HepG2 (cell line): ENCODE measurements at regions not wholly inside any gene's neighbourhood (a gene's known extent, or its start where the extent isn't known, plus 50 kb on each side); places are given as distances from the start of the nearest gene placed in this dataset.
A peak's percentile ranks its signal among the peaks of the same experiment; 100 is the strongest.

Experiments used
- ATAC-seq: fragments of 200-7000 bp; cut with Tn5 transposase; 3 replicates; pipeline ENCODE4 v1.9.1; 2020; ENCODE audit warnings: mild to moderate bottlenecking, moderate library complexity
- BruUV-seq: library from RNA; stranded (reverse); fragments of 400-500 nt; replicated peaks from 2 replicates; lab custom pipeline; 2021; lab: Mats Ljungman, UMichigan
- CTCF ChIA-PET: fragments of 300-600 bp; formaldehyde crosslinking; extraction: SDS; loops from one replicate; lab custom pipeline; 2021; ENCODE audit warnings: low total read pairs, inconsistent platforms, low intra/inter-chr PET ratio; lab: Yijun Ruan, JAX
- POLR2A ChIA-PET: fragments of 350-600 bp; sonication (Branson Sonifier 250); formaldehyde crosslinking; loops from one replicate; lab custom pipeline; 2020; ENCODE audit warnings: antibody characterized with exemption, inconsistent platforms; lab: Yijun Ruan, JAX
- DNase-seq: peaks from one replicate; pipeline ENCODE4 v3.0.0-alpha.2; 2015; ENCODE audit warnings: low spot score
- FAIRE-seq: peaks from 3 replicates; lab custom pipeline; 2011; peaks lifted over from hg19 to GRCh38; lab: Jason Lieb, UNC
- H2AFZ ChIP-seq: one replicate; pipeline ENCODE4 v1.6.1; 2011; ENCODE audit warnings: low read length, inconsistent platforms
- H3K27ac ChIP-seq: fragments of 300-600 bp; 3 replicates; pipeline ENCODE4 v1.8.0; 2011; ENCODE audit warnings: mixed run types, mild to moderate bottlenecking, mixed read lengths, low read length, inconsistent platforms; ENCODE audit not compliant: insufficient read depth; ENCODE audit errors: extremely low read length
- H3K27me3 ChIP-seq, 2 experiments: fragments of 200-600 bp in 1 of 2; 2 replicates in 1 of 2; 3 replicates in 1 of 2; pipeline versions ENCODE4 v1.6.0 to v1.8.0; 2011; ENCODE audit warnings: low read length in 2 of 2, mild to moderate bottlenecking in 2 of 2, moderate library complexity in 2 of 2, inconsistent platforms in 1 of 2; ENCODE audit not compliant: insufficient read depth in 2 of 2, control insufficient read depth in 1 of 2
- H3K36me3 ChIP-seq, 2 experiments: fragments of 200-600 bp in 1 of 2; replicated peaks in 1 of 2; 2 replicates in 1 of 2; 3 replicates in 1 of 2; pipeline versions ENCODE4 v1.5.1 to v1.8.0; 2011; ENCODE audit warnings: low read length in 2 of 2, inconsistent platforms in 1 of 2; ENCODE audit not compliant: insufficient read depth in 2 of 2, control insufficient read depth in 1 of 2
- H3K4me1 ChIP-seq: 2 replicates; pipeline ENCODE4 v1.5.1; 2012; ENCODE audit warnings: low read length, inconsistent platforms; ENCODE audit not compliant: insufficient read depth
- H3K4me2 ChIP-seq: 2 replicates; pipeline ENCODE4 v1.6.0; 2011; ENCODE audit warnings: low read depth, low read length, inconsistent platforms
- H3K4me3 ChIP-seq, 3 experiments: fragments of 200-600 bp in 1 of 3; sonication (generic), shearing (Covaris generic) in 1 of 3; replicated peaks in 1 of 3; 2 replicates each; pipeline ENCODE4 v1.5.1; 2011 to 2016; ENCODE audit warnings: low read length in 3 of 3, inconsistent platforms in 2 of 3, low read depth in 2 of 3, mild to moderate bottlenecking in 2 of 3, control low read depth in 1 of 3, mixed read lengths in 1 of 3; ENCODE audit not compliant: insufficient read depth in 1 of 3
- H3K79me2 ChIP-seq: one replicate; pipeline ENCODE4 v1.6.1; 2011; ENCODE audit warnings: low read length, inconsistent platforms; ENCODE audit not compliant: insufficient read depth
- H3K9ac ChIP-seq: 2 replicates; pipeline ENCODE4 v1.6.0; 2011; ENCODE audit warnings: mild to moderate bottlenecking, low read depth, low read length, inconsistent platforms; ENCODE audit not compliant: insufficient read depth
- H3K9me3 ChIP-seq: 2 replicates; pipeline ENCODE4 v1.5.1; 2012; ENCODE audit warnings: mild to moderate bottlenecking, low read length
- H4K20me1 ChIP-seq: 2 replicates; pipeline ENCODE4 v1.6.0; 2011; ENCODE audit warnings: inconsistent platforms, mild to moderate bottlenecking, low read length, moderate library complexity; ENCODE audit not compliant: insufficient read depth
- MAFF ChIP-seq: IDR thresholded peaks from 2 replicates; pipeline ENCODE4 v1.6.1; 2011; ENCODE audit warnings: low read depth, low read length, improper control_type of control experiment
- MAFK ChIP-seq, 2 experiments: IDR thresholded peaks in 1 of 2; conservative IDR thresholded peaks in 1 of 2; 2 replicates each; pipeline ENCODE4 v1.6.1; 2011; ENCODE audit warnings: improper control_type of control experiment in 2 of 2, low read length in 2 of 2
- SMAD9 ChIP-seq: sonication (generic); formaldehyde crosslinking; IDR thresholded peaks from 2 replicates; pipeline ENCODE4 v1.5.1; 2020; ENCODE audit warnings: mild to moderate bottlenecking, missing genetic modification reagents
- TCF7L2 ChIP-seq: IDR thresholded peaks from 2 replicates; pipeline ENCODE4 v1.6.1; 2011; ENCODE audit warnings: mild to moderate bottlenecking, low read depth, low read length, moderate library complexity
- ZNF256 ChIP-seq: sonication (generic); formaldehyde crosslinking; conservative IDR thresholded peaks from 2 replicates; pipeline ENCODE4 v1.4.0; 2020; ENCODE audit warnings: missing genetic modification reagents
- whole genome bisulfite sequencing: methylation state at CpG from one replicate; pipeline ENCODE4 v1.1.6; 2017; ENCODE audit warnings: low lambda C conversion rate; 5-methylcytosine and 5-hydroxymethylcytosine counted together
- in situ Hi-C: cut with HindIII; loops from 2 replicates; pipeline ENCODE4 v1.10.0; 2017; ENCODE audit warnings: low pct_unique_long_range_greater_than_20kb; ENCODE audit not compliant: extremely low pct_ligation_motif_present
- intact Hi-C: fragments of 100-400 bp; cut with micrococcal nuclease; formaldehyde crosslinking; loops from one replicate; pipeline ENCODE4 v1.10.0; 2022; ENCODE audit not compliant: unreplicated experiment
- TF ChIP-seq, protein P1 (sequence below): sonication (generic); formaldehyde crosslinking; IDR thresholded peaks from 2 replicates; pipeline ENCODE4 v1.4.0; 2020; ENCODE audit warnings: missing genetic modification reagents
- TF ChIP-seq, protein P2 (sequence below): sonication (generic); formaldehyde crosslinking; IDR thresholded peaks from 2 replicates; pipeline ENCODE4 v1.4.0; 2020; ENCODE audit warnings: missing genetic modification reagents
- TF ChIP-seq, protein P3 (sequence below): sonication (generic); formaldehyde crosslinking; IDR thresholded peaks from 2 replicates; pipeline ENCODE4 v1.4.0; 2020; ENCODE audit warnings: mild to moderate bottlenecking, missing genetic modification reagents

DNA sequence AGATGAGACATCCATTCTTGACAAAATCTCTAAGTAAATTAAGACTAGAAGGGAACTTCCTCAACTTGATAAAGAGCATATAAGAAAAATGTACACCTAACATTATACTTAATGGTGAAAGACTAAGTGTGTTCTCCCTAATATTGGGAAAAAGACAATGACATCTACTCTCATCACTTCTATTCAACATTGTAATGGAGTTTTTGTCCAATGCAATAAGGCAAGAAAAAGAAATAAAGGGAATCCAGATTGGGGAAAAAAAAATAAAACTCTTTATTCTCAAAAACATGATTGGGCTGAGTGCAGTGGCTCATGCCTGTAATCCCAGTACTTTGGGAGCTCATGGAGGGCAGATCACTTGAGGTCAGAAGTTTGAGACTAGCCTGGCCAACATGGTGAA is 131.1 kb upstream of the JUN start:
- no peak overlapping the region for H3K9ac ChIP-seq
- peaks cover 10% of the 10 kb centered on the region for H3K9me3 ChIP-seq
- no TSS peak for BruUV-seq
- DNase-seq: no peak
- ChIA-PET CTCF (no interaction called here), POLR2A (no interaction called here)
- no peaks in the 10 kb centered on the region for H4K20me1 ChIP-seq
- H3K36me3 ChIP-seq: no peaks in the 10 kb centered on the region
- no peak overlapping the region for H3K27ac ChIP-seq
- no peak overlapping the region for H3K4me3 ChIP-seq
- intact Hi-C loops: no loop called here
- no peaks in the 10 kb centered on the region for H3K4me1 ChIP-seq
- FAIRE-seq: no peak
- TF ChIP-seq, protein P1, sequence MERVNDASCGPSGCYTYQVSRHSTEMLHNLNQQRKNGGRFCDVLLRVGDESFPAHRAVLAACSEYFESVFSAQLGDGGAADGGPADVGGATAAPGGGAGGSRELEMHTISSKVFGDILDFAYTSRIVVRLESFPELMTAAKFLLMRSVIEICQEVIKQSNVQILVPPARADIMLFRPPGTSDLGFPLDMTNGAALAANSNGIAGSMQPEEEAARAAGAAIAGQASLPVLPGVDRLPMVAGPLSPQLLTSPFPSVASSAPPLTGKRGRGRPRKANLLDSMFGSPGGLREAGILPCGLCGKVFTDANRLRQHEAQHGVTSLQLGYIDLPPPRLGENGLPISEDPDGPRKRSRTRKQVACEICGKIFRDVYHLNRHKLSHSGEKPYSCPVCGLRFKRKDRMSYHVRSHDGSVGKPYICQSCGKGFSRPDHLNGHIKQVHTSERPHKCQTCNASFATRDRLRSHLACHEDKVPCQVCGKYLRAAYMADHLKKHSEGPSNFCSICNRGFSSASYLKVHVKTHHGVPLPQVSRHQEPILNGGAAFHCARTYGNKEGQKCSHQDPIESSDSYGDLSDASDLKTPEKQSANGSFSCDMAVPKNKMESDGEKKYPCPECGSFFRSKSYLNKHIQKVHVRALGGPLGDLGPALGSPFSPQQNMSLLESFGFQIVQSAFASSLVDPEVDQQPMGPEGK (CRISPR knock-in tag): no peak
- no peak for TF ChIP-seq TCF7L2
- TF ChIP-seq SMAD9: no peak
- no peak for TF ChIP-seq ZNF256 (CRISPR knock-in tag)
- H2AFZ ChIP-seq: no peak overlapping the region
- H3K4me2 ChIP-seq: no peak overlapping the region
- no peaks in the 10 kb centered on the region for H3K79me2 ChIP-seq
- in situ Hi-C loops: no loop called here
- no peaks in the 10 kb centered on the region; a peak in 1 of 5 replicates for H3K27me3 ChIP-seq
- ATAC-seq: no peak

DNA sequence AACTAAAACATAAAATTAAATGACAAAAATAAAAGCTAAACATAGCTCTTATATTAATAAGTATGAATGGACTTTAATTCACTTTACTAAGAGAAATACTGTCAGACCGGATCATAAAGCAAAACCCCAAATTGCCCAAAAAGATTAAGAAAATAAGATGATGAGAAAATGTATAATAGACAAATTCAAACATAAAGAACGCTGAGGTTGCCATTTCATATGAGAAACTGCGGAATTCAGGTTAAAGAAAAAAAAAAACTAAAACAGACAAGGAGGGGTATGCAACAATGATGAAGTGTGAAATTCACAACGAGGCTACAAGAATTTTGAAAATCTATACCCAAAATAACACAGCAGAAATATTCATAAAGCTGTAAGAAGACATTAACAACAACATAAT is 133.6 kb upstream of the JUN start:
- no peak for ATAC-seq

More for the DNA sequence above, 133.6 kb upstream of the JUN start:
- peaks cover 6% of the 10 kb centered on the region for H3K4me1 ChIP-seq
- BruUV-seq: no TSS peak
- 0 out of 5 replicates have a peak, but pooled peaks cover 0 to 3% of the 10 kb centered on the region in 2 experiments for H3K27me3 ChIP-seq
- no peak overlapping the region for H3K4me3 ChIP-seq
- H3K27ac ChIP-seq: no peak overlapping the region
- WGBS: 18% methylated on average over 4 of the region's 4 CpGs
- no peaks in the 10 kb centered on the region for H3K79me2 ChIP-seq
- H3K4me2 ChIP-seq: no peak overlapping the region
- DNase-seq (no peak), FAIRE-seq (no peak)
- H3K9me3 ChIP-seq: peaks cover 10% of the 10 kb centered on the region
- ChIA-PET CTCF (no interaction called here), POLR2A (no interaction called here)
- H3K9ac ChIP-seq: no peak overlapping the region
- no peak overlapping the region for H2AFZ ChIP-seq
- TF ChIP-seq, protein P2, sequence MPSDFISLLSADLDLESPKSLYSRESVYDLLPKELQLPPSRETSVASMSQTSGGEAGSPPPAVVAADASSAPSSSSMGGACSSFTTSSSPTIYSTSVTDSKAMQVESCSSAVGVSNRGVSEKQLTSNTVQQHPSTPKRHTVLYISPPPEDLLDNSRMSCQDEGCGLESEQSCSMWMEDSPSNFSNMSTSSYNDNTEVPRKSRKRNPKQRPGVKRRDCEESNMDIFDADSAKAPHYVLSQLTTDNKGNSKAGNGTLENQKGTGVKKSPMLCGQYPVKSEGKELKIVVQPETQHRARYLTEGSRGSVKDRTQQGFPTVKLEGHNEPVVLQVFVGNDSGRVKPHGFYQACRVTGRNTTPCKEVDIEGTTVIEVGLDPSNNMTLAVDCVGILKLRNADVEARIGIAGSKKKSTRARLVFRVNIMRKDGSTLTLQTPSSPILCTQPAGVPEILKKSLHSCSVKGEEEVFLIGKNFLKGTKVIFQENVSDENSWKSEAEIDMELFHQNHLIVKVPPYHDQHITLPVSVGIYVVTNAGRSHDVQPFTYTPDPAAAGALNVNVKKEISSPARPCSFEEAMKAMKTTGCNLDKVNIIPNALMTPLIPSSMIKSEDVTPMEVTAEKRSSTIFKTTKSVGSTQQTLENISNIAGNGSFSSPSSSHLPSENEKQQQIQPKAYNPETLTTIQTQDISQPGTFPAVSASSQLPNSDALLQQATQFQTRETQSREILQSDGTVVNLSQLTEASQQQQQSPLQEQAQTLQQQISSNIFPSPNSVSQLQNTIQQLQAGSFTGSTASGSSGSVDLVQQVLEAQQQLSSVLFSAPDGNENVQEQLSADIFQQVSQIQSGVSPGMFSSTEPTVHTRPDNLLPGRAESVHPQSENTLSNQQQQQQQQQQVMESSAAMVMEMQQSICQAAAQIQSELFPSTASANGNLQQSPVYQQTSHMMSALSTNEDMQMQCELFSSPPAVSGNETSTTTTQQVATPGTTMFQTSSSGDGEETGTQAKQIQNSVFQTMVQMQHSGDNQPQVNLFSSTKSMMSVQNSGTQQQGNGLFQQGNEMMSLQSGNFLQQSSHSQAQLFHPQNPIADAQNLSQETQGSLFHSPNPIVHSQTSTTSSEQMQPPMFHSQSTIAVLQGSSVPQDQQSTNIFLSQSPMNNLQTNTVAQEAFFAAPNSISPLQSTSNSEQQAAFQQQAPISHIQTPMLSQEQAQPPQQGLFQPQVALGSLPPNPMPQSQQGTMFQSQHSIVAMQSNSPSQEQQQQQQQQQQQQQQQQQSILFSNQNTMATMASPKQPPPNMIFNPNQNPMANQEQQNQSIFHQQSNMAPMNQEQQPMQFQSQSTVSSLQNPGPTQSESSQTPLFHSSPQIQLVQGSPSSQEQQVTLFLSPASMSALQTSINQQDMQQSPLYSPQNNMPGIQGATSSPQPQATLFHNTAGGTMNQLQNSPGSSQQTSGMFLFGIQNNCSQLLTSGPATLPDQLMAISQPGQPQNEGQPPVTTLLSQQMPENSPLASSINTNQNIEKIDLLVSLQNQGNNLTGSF (CRISPR knock-in tag): no peak
- TF ChIP-seq MAFK (conservative IDR thresholded peaks at IDR 0.05 in 1 of 2, IDR thresholded peaks at IDR 0.05 in 1 of 2; ENCODE audit: low read length in 2 of 2): peak in 1 of 2 experiments; percentile 34; a peak in 1 of 4 replicates
- TF ChIP-seq, protein P3, sequence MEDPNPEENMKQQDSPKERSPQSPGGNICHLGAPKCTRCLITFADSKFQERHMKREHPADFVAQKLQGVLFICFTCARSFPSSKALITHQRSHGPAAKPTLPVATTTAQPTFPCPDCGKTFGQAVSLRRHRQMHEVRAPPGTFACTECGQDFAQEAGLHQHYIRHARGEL (CRISPR knock-in tag): no peak
- TF ChIP-seq MAFF: peak; percentile 60; the same call in 1 of the 2 replicates
- no peaks in the 10 kb centered on the region for H4K20me1 ChIP-seq
- no peaks in the 10 kb centered on the region for H3K36me3 ChIP-seq
- intact Hi-C loops: no loop called here
- in situ Hi-C loops: no loop called here
